ENCODE measurements at regions not wholly inside any gene's neighbourhood (a gene's known extent, or its start where the extent isn't known, plus 50 kb on each side); places are given as distances from the start of the nearest gene placed in this dataset.

DNA sequence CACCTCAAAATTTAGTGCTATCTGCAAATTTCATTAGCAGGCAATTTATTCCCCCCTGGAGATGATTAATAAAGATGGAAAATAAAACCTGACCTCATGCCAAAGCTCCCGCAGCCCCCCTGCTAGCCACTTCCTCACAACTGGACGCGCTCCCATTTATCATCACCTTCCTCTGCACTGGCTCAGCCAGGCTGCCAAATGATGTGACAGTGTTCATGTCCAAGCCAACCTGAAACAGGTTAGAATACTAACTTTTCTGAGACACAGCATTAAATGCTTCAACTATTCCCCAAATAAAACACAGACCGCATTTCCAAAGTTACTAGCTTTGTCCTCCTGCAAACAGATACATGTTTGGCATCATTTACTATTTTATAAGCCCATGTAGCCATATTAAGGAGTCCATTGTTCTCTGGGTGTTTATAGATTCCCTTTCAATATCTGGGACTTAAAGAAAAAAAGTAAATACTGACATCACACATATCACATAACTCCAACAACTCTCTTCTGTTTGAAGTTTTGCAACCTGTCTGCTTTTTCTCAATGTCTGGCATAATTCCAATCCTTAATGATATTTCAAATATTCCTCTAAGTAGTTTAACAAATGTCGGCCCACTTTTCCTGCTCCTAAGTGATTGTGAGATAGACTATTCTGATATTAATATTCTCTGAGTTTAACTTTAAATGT is 829.7 kb upstream of the FAT3 start:
- TF ChIP-seq, protein P1, sequence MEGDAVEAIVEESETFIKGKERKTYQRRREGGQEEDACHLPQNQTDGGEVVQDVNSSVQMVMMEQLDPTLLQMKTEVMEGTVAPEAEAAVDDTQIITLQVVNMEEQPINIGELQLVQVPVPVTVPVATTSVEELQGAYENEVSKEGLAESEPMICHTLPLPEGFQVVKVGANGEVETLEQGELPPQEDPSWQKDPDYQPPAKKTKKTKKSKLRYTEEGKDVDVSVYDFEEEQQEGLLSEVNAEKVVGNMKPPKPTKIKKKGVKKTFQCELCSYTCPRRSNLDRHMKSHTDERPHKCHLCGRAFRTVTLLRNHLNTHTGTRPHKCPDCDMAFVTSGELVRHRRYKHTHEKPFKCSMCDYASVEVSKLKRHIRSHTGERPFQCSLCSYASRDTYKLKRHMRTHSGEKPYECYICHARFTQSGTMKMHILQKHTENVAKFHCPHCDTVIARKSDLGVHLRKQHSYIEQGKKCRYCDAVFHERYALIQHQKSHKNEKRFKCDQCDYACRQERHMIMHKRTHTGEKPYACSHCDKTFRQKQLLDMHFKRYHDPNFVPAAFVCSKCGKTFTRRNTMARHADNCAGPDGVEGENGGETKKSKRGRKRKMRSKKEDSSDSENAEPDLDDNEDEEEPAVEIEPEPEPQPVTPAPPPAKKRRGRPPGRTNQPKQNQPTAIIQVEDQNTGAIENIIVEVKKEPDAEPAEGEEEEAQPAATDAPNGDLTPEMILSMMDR (IDR thresholded peaks at IDR 0.05) = no peak

DNA sequence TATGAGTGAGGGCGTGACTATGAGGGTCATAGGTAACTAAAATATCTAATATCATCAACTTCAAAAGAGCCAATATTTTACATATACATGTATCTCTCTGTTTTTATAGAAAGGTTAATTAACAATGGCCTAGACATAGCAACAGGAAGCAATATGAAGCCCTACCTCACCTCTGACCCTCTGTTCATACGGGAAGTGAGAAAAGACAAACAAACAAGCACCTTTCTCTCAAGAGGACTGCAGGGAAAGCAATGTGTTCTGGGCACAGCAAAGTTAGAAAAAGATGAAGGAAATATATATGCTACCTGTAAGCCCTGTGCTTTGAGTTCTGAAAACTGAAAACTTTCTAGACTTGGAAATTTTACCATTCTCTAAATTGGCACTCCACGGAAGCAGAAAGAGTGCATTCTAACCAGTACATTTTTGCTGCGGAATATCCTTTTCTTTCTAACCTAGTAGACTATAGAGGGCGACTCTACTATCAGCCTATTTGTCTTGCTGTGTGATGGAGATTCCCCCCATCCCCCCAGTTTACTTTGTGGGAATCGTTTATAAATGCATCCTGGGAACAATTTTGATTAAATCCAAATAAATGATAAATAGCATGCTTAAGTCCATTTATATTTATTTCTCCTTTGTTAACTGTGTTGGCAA is 830.4 kb upstream of the FAT3 start:
- TF ChIP-seq, protein P1 (IDR thresholded peaks at IDR 0.05) = no peak

DNA sequence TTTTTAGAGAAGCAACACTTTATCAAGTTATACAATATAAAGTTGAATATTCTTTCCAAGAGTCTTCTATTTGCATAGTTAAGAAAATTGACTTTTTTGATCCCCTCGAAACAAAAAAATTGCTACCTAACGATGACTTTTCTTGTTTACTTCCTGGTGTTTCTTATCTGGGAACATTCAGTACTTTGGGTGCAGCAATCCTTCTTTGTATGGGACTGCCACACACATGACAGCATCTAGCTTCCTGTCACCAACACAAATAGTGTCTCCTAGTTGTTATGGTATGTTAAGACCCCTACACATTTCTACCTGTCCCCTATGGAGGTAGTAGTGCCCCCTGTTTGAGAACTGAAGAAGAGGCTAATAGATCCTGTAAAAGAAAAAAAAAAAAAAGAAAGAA is 841.7 kb upstream of the FAT3 start:
- TF ChIP-seq, protein P1 (IDR thresholded peaks at IDR 0.05) = no peak

DNA sequence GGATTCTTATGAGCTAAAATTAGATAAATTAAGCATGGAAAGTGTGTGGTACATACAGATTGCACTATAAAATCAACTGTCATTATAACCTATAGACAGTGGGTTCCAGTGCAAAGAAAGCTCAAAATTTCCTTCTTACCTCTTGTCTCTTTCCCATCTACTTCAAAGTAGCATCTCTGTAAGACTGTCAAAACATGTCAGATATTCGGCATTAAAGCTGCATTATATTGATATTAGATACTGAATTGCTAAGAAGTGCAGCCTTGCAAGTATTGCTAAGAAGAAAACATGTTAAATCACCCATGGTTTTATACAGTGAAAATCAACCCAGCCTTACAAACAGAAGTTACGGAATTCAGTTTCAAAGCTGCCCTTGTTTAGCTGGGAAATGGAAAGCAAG is 849.8 kb upstream of the FAT3 start:
- TF ChIP-seq, protein P1 (IDR thresholded peaks at IDR 0.05) = no peak

DNA sequence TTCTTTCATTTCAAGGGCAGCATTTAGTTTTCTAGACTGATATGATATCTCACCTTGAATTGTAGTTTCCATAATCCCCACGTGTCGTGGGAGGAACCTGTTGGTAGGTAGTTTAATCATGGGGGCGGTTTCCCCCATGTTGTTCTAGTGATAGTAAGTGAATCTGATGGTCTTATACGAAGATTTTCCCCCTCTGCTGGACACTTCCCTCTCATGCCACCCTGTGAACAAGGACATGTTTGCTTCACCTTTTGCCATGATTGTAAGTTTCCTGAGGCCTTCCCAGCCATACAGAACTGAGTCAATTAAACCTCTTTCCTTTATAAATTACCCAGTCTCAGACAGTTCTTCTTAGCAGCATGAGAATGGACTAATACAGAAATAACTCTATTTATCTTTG is 851.1 kb upstream of the FAT3 start:
- TF ChIP-seq, protein P1 (IDR thresholded peaks at IDR 0.05) = no peak

DNA sequence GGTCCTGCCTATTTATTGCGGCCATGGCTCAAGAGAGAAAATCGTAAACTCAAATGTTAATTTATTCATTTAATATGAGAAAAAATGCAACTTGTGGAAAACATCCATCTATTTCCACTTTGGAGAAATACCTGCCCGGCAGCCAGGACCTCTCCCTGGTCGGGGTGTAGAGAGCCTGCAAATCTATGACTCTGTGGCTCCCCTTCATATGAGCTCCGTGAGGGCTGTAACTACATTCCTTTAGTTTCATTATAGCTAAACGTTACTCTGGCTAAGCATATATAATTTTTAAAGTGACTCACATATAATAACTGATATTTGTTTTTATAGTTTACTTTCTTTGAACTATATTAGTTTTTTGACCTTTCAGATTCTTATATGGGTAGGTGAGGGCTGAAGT is 857.8 kb upstream of the FAT3 start:
- TF ChIP-seq, protein P1 (IDR thresholded peaks at IDR 0.05) = no peak

DNA sequence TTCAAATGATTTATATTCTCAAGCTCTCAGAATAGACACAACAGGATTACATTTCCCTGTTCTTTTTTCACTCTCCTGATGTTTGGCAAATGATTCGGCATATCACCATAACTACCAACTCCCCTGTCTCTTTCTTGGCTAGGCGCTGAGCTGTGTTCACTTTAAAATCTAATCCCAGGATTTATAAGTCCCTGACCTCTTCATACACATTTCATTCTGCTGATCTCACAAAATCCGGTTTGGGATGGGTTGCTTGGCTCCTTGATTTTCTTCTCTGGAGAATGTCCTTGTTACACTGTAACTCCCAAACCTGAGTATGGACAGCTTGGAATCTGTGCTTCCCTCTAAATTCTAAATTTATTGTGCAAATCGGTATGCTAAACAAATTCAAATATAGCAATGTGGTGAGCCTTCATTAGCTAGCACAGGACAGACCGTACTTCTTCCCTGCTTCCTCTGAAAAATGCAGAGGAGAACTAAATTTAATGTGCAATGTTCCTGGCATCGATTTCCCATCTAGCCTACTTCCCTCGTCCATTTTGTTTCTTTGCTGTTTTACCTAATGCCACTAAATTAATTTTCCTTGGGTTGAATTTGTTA is 858.5 kb upstream of the FAT3 start:
- TF ChIP-seq, protein P1 (IDR thresholded peaks at IDR 0.05) = no peak

Data from LNCAP (cell line).